ENCODE measurements at regions not wholly inside any gene's neighbourhood (a gene's known extent, or its start where the extent isn't known, plus 50 kb on each side); places are given as distances from the start of the nearest gene placed in this dataset.
"Not testable (repeated sequence)": the region's sequence is repeated elsewhere in the genome, so short reads cannot be mapped to it uniquely, and the experiment has no call there.

DNA sequence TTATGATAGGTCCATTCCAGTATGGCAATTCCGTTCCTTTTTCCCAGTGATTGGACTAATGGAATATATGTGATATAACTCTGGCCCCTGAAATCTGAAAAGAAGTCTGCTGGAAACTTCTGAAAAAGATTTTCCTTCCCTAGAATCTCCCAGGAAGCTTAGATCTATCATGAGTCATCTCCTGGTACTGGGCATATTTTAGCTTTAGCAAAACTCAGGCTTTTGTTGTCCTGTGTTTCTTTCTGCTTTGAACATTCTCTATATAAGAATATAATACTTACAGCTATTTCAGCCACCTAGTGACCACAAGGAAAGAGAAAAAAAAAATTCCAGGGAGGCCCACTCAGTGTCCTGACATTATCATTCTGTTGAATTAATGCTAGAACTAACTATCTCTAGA lies 597.2 kb upstream of the GRIA3 start:
- DNase-seq = no peak

DNA sequence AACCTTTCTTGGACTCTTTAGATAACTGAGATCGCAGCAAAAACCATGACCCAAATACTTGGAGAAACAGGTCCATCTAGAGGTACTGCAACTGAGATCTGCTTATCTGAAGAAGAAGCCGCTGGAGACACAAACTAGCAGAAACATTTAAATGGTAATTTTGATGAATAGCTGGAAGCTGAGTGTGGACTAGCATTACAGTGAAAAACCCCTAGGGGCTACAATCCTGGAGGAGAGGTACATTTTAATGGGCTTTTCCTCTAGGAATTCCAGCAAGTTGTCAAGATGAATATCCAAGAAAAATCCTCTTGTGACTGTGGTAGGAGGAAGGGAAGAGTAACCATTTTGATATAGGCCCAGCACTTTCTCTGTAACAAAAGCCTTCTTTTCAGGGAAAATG lies 592.5 kb upstream of the GRIA3 start:
- no peak for DNase-seq

DNA sequence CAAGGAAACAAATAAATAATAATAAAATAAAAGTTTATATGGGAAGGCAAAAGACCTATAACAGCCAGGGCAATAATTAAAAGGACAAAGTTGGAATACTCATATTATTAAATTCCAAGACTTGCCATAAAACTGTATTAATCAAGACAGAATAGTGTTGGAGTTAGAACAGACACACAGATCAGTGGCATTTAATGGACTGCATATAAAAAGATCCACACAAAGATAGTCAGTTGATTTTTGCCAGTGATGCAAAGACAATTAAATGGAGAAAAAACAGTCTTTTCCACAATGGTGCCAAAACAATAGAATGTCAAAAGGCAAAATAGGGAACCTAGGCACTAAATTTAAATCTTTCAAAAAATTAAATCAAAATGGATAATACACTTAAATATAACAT lies 587.1 kb upstream of the GRIA3 start:
- no peak for DNase-seq

DNA sequence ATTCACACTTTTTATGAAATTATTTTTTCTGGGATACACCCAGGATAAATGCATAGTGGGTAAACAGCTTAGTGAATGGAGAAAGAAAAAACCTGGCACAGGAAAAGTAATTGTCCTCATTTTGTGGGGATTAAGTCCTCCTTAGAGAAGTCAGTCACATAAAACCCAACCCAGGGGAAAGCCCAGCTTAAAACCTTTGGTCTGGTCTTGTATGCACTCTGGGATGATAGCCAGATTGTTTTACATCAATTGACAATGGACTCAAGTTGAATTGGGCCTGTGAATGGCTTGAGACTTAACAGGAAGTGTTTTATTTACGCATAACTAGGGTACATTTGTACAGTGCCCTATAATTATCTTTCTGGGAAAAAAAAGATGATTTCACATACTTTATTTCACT lies 561.3 kb upstream of the GRIA3 start:
- DNase-seq = no peak

DNA sequence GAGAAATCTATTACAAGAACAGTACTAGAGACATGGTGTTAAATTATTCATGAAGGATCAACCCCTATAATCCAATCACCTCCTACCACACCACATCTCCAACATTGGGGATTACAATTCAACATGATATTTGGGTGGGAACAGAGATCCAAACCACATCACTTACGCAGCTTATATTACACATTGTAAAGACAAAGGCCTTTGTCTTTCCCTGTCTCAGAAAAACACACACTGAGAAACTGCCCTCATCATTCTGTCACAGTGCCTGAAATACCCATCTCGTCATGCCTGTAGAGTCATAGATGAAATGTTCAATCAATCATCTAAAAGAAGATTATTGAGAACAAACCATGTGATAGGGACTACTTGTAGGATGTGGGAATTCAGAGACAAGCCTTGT lies 558.8 kb upstream of the GRIA3 start:
- DNase-seq = no peak

DNA sequence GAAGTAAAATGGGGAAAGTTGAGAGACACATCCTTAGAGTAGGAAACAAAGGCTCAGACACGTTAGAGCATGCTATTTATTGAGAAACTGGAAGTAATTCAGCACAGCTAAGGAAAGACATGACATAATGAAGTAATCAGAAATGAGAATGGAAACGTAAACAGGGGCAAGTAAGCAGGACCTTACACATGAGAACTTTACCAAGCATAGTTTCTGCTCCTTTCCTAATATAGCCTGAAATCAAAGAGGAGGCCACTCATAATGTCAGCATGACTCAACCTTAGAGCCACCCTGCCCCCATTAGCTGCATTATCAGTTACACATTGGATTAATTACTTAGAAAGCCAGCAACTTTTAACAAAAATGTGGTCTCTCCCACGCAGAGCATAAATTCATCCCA lies 558.3 kb upstream of the GRIA3 start:
- DNase-seq = no peak

DNA sequence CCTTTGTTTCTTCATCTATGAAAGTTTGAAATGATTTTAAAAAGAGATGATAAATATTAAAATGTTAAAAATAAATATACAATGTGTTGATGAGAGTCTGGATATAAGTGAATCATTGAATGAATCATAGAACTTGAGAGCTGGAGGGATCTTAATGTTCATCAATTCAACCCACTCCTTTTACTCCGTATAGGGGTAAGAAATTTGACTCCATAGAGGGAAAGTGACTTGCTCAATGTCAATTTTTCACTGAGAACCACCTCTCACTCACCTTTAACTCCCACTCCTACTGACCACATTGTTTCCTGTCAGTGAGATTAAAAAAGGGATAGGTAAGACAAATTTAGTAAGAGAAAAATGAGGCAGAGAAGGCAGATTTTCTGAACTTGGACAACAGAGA lies 557.2 kb upstream of the GRIA3 start:
- DNase-seq = no peak

DNA sequence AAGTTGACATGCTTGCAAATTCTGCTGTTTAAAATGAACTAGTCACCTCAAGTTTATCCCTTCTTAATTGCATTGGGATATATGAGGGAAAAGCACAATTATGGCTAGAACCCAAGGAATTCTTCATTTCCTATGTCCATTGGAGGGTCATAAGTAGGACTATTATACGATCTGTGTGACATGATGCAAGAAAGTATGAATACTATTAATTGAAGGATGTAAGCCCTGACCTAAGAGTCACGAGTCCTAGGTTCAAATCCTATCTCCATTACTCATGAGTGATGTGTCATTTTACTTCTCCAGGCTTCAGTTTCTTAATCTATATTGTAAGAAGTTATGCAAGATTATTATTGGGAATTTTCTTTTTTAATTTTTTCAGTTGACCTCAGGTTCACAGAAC lies 542.9 kb upstream of the GRIA3 start:
- DNase-seq = no peak

DNA sequence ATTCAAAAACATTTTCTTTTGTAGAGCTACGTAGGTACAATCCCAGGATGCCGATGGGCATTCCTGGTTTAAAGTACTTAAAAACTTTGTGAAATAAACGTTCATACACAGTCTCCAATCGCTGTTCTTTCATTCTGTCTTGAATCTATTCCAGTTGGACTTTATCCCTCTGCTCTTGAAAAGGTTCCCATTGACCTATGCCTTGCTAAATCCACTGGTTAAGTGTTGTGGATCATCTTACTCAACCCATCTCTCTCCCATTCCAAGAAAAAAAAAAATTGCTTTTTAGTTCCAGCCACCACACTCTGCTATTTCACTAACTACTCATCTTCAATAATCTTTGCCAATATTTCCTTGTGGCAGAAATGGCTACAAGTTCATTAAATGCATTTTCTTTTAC lies 542.3 kb upstream of the GRIA3 start:
- no peak for DNase-seq

DNA sequence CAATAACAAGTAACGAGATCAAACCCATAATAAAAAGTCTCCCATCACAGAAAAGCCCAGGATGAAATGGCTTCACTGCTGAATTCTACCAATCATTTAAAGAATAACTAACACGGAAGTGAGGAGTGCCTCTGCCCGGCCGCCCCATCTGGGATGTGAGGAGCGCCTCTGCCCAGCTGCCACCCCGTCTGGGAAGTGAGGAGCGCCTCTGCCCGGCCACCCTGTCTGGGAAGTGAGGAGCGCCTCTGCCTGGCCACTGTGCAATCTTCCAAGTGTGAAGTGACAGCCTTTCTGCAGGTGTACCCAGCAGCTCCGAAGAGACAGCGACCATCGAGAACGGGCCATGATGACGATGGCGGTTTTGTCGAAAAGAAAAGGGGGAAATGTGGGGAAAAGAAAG lies 528.8 kb upstream of the GRIA3 start:
- DNase-seq = not testable (repeated sequence)

DNA sequence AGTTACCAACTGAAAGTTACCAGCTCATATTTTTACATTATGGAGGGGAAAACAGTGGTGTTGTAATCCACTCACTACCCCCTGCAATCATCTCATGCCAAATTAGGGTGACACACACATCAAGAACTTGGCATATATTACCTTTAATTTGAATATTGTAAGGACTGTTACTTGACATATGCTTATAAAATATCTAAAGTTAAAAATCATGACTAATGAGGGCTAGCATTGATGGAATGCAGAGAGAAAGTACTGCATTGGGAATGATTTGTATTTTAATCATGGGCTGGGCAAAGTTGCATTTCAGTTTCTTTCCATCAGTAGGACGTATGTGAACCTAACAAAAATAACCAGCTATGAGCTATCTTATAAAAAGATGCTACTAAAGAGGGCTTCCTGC lies 517.5 kb upstream of the GRIA3 start:
- no peak for DNase-seq

DNA sequence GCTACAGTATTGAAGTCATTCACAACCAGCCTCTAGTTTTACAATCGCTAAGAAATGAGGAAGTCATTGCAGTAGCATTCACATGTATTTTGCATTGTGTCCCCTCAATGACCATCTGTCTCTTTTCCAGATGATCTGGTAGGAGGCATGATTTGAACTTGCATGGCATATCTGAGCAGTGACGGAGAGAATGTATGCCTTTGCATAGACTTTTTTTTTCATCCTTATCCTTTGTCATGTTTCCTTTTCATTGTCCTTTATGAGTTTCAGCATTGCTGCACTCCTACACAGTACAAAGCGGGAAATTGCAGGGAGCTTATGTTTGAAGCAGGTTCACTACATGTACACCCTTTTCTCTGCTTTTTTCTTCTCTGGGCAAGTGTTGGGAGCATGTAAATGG lies 516.4 kb upstream of the GRIA3 start:
- DNase-seq = no peak

DNA sequence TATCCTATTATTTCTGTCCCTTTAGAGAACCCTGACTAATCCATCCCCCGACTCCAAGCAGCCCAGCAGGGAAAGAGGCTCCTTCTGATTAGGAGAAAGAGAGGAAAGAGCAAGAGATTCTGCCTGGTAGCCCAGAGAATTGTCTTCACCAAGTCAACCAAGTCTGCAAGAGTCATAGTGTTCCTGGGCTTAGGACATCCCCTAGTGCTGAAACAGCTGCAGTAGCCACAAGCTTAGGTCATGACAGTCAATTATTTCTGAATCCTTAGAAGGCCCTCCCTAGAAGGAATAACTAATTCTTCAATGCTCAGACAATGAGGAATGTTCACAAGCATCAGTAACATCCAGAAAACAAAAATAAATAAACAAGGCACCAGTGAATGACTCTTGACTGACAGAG lies 480.3 kb upstream of the GRIA3 start:
- no peak for DNase-seq

DNA sequence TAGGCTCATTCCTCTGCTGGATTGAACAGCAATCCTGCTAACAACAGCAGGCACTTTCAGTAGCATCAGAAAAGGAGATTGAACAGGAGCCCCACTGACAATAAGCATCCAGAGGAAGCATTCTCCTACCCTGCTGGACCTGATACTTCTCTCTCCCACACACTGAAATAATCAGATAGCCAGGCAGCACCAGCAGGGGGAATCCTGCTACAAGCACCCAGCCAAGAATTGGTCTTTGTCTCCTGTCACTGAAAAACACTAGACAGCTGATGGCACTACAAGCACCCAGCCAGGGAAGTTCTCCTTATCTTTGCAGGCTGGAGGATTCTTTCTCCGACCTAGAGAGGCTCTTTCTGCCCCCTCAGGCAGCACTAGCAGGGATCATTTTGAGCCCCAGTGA lies 444.3 kb upstream of the GRIA3 start:
- no peak for DNase-seq

DNA sequence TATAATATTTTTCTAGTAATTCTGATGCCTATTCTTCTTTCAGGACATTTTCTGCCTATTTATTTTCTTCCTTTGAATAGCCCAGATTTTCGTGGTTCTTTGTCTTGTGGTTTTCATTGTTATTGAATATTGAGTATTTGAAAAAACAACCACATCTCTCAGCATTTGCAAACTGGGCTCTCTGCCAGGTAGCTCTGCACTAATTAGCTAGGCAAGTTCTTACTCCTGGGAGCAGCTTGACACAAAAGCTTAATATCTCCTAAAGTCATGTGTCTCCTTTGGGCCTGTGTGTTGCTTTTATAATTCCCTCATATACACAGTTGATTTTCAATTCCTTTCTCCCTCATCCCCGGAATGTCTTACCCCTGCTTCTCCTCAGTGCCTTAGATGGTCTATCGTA lies 413.5 kb upstream of the GRIA3 start:
- no peak for DNase-seq

DNA sequence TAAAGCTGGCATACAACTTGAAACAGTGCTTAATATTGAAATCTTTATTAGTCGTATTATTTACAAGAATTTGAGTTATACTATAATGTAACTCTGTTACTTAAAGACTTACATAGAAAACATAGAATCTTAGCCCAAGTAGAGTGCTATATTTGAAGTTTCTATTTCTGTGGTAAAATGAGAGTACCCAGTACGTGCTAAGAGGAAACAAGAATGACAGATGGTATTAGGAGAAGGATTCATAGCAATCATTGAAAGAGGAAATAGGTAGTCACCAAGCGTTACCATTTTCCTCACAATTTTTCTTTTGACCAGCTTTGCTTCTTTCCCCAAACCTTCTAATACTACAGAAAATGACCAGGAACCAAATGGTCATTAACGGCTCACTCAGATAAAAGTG lies 412.1 kb upstream of the GRIA3 start:
- no peak for DNase-seq

DNA sequence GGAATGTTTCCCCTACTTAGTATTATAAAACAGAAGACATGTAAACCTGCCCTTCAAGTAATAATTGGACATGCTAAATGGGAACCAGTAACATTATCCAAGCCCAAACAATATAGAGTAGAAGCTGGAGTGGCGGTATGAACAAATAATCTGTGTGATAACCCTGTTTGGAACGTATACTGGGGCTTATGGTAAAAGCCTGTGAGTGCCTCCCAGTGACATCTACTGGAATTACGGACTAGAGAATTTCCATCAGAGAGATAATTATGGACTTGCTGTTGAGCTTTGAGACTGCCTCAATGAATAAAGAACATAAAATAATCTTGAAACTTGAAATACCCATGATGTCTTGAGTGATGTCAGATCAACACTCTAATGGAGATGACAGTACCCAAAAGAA lies 406.3 kb upstream of the GRIA3 start:
- DNase-seq = no peak

DNA sequence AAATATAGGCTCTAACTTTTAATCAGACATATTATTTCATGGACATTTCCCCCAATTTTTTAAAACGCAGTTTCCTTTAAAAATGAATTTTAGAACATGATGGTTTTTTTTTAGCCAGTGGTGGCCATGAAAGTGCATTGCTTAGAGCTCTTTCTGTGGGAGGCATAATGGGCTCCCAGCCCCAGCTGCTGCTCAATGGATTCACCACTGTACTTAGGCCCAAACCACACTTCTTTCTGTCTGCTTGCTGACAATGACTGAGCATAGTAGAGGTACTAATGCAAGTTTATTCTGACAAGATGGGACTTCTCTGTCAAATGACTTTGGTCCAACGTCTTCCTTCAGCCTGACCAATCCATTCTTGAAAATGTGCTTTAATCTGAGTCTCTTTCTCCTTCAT lies 400.2 kb upstream of the GRIA3 start:
- no peak for DNase-seq

DNA sequence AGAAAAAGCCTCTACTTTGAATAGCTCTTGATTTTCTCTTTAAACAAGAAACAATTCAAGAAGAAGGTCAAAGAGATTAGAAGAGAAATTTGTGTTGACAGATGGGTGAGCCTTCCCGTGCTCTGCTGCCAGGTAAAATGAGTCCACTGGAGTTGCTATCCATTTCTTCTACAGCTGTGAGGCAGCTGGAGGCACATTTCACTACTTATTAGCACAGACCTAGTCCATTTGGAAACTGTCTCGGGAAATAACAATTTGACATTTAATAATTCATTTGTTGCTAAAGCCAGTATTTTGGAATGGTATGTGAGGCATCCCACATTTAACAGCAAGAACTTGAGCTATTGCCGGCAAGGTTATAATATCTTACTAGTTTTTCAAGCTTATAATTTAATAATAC lies 396.8 kb upstream of the GRIA3 start:
- no peak for DNase-seq

DNA sequence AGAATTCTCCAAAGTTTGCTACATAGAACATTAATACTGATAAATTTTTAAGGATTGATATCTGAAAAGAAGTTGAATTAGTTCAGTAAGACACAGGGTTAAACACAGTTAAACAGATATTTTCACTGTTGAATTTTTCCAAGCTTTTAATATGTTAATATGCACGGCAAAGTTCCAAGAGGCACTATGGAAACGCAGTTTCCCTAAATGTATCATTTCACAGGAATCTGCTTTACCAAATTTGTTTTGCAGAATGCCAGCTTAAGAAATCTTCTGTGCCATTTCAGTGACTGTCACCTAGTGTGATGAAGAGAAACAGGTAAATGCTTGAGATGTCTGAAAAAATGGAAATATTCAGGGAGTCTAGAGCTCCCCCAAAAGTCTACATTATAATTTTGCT lies 395.9 kb upstream of the GRIA3 start:
- DNase-seq = no peak

DNA sequence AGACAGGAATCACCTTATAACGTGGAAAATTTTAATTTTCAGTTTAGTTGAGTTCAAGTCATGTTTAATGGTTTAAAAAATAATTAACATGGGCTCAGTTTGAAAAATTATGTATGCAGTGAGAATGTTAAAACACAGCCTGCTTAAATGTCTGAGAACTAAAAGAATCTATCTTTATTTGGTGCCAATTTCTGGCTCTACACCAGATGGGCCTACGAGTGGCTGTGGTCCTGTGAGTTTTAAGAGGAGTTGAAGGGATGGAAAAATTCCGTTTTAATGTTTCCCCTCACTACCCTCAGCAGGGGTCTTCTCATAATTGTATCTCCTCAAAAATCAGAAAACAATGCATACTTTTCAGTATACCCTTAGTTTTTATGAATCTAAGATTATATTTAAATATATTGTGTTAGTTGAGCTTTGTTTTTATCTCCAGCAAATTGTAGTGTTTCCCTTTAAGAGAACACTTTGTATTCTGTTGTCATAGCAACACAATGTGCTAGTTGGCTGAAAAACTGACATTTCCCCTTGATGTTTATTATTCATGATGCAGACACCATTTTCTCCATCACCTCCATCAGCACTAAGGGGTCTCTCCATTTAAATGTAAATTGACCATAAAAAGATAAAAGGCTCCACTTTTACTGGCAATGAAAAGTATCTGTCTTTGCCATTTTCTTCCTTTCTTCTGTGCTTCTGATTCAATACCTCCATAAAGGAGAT lies 393.5 kb upstream of the GRIA3 start:
- no peak for DNase-seq

DNA sequence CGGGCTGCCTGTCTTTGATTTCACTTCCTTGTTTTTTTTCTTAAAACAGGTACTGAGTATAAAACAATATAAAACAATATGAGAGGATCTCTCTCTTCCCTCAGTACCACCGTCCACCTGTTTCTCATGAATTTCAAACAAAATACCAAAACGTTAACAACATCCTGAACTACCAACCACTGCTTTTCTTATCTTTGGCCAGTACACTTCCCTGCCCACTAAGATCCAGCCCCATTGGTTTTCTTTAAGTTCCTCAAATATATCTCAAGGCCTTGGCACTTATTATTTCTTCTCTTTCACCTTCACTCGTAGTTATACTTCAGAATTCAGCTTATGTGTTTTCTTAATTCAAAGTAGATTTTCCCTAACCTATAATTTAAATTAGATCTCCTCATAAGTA lies 370.2 kb upstream of the GRIA3 start:
- DNase-seq = no peak

DNA sequence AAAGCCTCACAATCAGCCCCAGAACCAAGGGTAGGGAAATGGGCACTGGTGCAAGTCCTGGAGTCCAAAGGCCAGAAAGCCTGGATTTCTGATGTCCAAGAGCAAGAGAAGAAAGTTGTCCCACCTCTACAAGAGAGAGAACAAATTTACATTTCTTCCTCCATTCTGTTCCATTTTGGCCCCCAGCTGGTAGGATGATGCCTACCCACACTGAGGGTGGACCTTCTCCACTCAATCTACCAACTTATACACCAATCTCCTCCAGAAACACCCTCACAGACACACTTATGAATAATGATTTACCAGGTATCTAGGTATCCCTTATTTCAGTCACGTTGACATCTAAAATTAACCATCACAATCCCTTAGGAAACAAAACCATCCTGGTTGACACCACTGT lies 367.8 kb upstream of the GRIA3 start:
- no peak for DNase-seq

DNA sequence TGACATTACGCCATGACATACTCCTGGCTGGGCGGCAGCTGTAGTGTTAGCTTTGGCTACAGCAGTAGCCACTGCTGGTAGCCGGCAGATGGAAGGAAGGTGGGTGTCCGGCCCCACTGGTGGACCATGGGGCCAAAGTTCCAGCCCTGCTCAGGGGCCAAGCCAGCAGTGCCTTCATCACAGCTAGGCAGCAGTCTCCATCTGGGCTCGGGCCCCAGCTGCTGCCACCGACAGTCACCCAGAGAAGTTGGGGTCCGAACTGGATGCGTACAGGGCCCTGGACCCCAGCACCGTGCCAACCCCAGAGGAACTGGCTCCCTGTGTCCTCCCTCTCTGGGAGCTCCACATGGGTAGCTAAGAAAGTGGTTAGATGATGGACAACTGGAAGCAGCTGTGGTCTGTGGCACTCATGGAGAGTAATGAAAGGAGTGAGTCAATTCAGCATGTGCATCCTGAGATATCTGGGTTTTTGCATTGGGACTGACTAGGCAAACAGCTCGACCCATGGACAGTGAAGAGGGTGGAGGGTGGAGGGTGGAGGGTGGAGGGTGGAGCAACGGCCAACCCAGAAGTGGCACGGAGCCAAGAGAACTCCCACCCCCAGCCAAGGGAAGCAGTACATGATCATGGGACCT lies 366.6 kb upstream of the GRIA3 start:
- DNase-seq = no peak

DNA sequence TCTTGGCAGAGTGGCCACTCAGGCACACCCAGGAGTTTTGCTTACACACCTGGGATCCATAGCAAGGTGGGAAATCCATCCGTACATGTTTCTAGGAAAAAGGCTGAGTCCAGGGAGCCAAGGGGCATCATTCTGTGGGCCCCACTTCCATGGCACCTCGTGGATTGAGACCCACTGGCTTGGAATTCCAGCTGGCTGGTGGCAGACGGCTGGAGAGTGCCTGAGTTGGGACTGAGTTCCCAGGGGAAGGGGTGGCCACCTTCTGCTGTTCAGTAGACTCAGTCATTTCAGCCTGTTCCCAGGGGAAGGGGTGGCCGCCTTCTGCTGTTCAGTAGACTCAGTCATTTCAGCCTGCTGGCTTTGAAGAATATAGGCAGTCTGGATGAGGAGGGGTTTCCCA lies 366.0 kb upstream of the GRIA3 start:
- no peak for DNase-seq

Data from CD4-positive, alpha-beta T cell treated with Interleukin-6 for 4 hours (primary cell).